Transverse colon (tissue), 4 donors: ENCODE measurements at regions not wholly inside any gene's neighbourhood (a gene's known extent, or its start where the extent isn't known, plus 50 kb on each side); places are given as distances from the start of the nearest gene placed in this dataset.

Experiments used
- DNase-seq: peaks from one replicate; pipeline ENCODE4 v3.0.0-alpha.2; 2019
- H3K27ac ChIP-seq, 4 donors: fragments of 200-600 bp; sonication (generic); 2 replicates each; pipeline ENCODE4 v1.5.1; 2016 to 2018; ENCODE audit warnings: inconsistent platforms in 4 of 4
- H3K27me3 ChIP-seq: fragments of 200-600 bp; sonication (generic); 2 replicates; pipeline ENCODE4 v1.5.1; 2017; ENCODE audit warnings: inconsistent platforms
- H3K36me3 ChIP-seq, 4 donors: fragments of 200-600 bp; sonication (generic); 2 replicates each; pipeline ENCODE4 v1.5.1; 2017 to 2019; ENCODE audit warnings: inconsistent platforms in 4 of 4
- H3K4me1 ChIP-seq, 4 donors: fragments of 200-600 bp; sonication (generic); 2 replicates each; pipeline ENCODE4 v1.5.1; 2017 to 2020; ENCODE audit warnings: inconsistent platforms in 4 of 4
- H3K4me3 ChIP-seq, 4 donors: fragments of 200-600 bp; sonication (generic); 1 replicate in 1 of 4; 2 replicates in 3 of 4; pipeline versions ENCODE4 v1.5.1 to v1.6.1; 2017 to 2019; ENCODE audit warnings: inconsistent platforms in 4 of 4
- H3K9me3 ChIP-seq, 2 donors: fragments of 200-600 bp; sonication (generic); 2 replicates each; pipeline ENCODE4 v1.5.1; 2017 to 2019; ENCODE audit warnings: inconsistent platforms in 2 of 2
- CTCF ChIP-seq, 5 experiments: fragments of 200-600 bp in 3 of 5; fragments of 450-650 bp in 2 of 5; sonication (generic) in 3 of 5; IDR thresholded peaks; 1 replicate in 2 of 5; 2 replicates in 3 of 5; pipeline ENCODE4 v1.5.1; 2016 to 2017; ENCODE audit warnings: antibody characterized with exemption in 5 of 5, inconsistent platforms in 3 of 5, mild to moderate bottlenecking in 2 of 5, moderate library complexity in 1 of 5
- EP300 ChIP-seq: sonication (generic); formaldehyde crosslinking; IDR thresholded peaks from one replicate; pipeline ENCODE4 v1.6.1; 2017; ENCODE audit warnings: antibody characterized with exemption, low read depth
- POLR2A ChIP-seq: fragments of 450-650 bp; IDR thresholded peaks from one replicate; pipeline ENCODE4 v1.6.1; 2016; ENCODE audit warnings: antibody characterized with exemption, mild to moderate bottlenecking, moderate library complexity
- POLR2AphosphoS5 ChIP-seq, 3 donors: sonication (generic); formaldehyde crosslinking; IDR thresholded peaks; one replicate each; pipeline ENCODE4 v1.6.1; 2016; ENCODE audit warnings: antibody characterized with exemption in 3 of 3
- WGBS, 2 donors: methylation state at CpG; one replicate each; pipeline ENCODE4 v1.1.5; 2018; ENCODE audit warnings: low coverage in 1 of 2; 5-methylcytosine and 5-hydroxymethylcytosine counted together
- in situ Hi-C, 4 donors: fragments of 200-750 bp; cut with MboI; loops; one replicate each; pipeline versions ENCODE4 v1.15.0 to v1.15.1; 2017; ENCODE audit warnings: low sequenced_read_pairs in 3 of 4, low pct_ligation_motif_present in 1 of 4, low pct_unique_long_range_greater_than_20kb in 1 of 4
- intact Hi-C: fragments of 100-400 bp; cut with DNase I; formaldehyde crosslinking; loops from one replicate; pipeline ENCODE4 v1.15.1; 2023; ENCODE audit warnings: low total_unique reads

GRCh38 chr20:51111290-51111689, 88.4 kb upstream of the KCNG1 start:
- no peak overlapping the region for H3K4me3 ChIP-seq
- H3K9me3 ChIP-seq = no peaks in the 10 kb centered on the region
- no peak for TF ChIP-seq POLR2A
- no peak for TF ChIP-seq POLR2AphosphoS5 (IDR thresholded peaks at IDR 0.05)
- TF ChIP-seq CTCF (IDR thresholded peaks at IDR 0.05) = no peak
- no peak for TF ChIP-seq EP300
- DNase-seq = no peak
- intact Hi-C loops = no loop called here
- no peaks in the 10 kb centered on the region for H3K36me3 ChIP-seq
- in situ Hi-C loops = no loop called here
- WGBS, 2 donors = 61 to 67% methylated on average over 3 to 8 of the region's 8 CpGs
- no peak overlapping the region for H3K27ac ChIP-seq
- peaks cover 4% of the 10 kb centered on the region for H3K27me3 ChIP-seq
- H3K4me1 ChIP-seq = no peaks in the 10 kb centered on the region

- no peak overlapping the region for H3K27ac ChIP-seq
- in situ Hi-C loops = no loop called here
- no peaks in the 10 kb centered on the region for H3K36me3 ChIP-seq
- H3K27me3 ChIP-seq = peaks cover 4% of the 10 kb centered on the region
- no peak overlapping the region for H3K4me3 ChIP-seq
- intact Hi-C loops = no loop called here
- no peak for DNase-seq
- H3K4me1 ChIP-seq = no peaks in the 10 kb centered on the region
- 84% methylated on average over 13 of the region's 13 CpGs; no CpG with 5 or more reads in 1 of the 2 donors for WGBS, 2 donors
- no peak for TF ChIP-seq POLR2AphosphoS5 (IDR thresholded peaks at IDR 0.05)
- TF ChIP-seq EP300 = no peak
- TF ChIP-seq CTCF (IDR thresholded peaks at IDR 0.05) = no peak
- TF ChIP-seq POLR2A = no peak
- H3K9me3 ChIP-seq = no peaks in the 10 kb centered on the region
Measured at GRCh38 chr20:51108638-51109363, 85.9 kb upstream of the KCNG1 start.

- Histone ChIP-seq H3K27ac (no peak overlapping the region), H3K4me3 (no peak overlapping the region), H3K4me1 (no peaks in the 10 kb centered on the region), H3K27me3 (peaks cover 2% of the 10 kb centered on the region), H3K9me3 (no peaks in the 10 kb centered on the region), H3K36me3 (no peaks in the 10 kb centered on the region)
- 74% methylated on average over 3 of the region's 3 CpGs for WGBS, 2 donors
- TF ChIP-seq POLR2AphosphoS5 (IDR thresholded peaks at IDR 0.05) (no peak), CTCF (IDR thresholded peaks at IDR 0.05) (no peak), POLR2A (no peak), EP300 (no peak)
- in situ Hi-C loops = no loop called here
- DNase-seq = no peak
- intact Hi-C loops = no loop called here
Measured at GRCh38 chr20:51106011-51106410, 83.1 kb upstream of the KCNG1 start.

GRCh38 chr20:51104960-51105920, 82.3 kb upstream of the KCNG1 start:
- Histone ChIP-seq H3K4me3 (no peak overlapping the region), H3K27me3 (no peaks in the 10 kb centered on the region), H3K36me3 (no peaks in the 10 kb centered on the region), H3K27ac (no peak overlapping the region), H3K4me1 (peaks cover 0 to 7% (median 0%) of the 10 kb centered on the region in 4 donors), H3K9me3 (no peaks in the 10 kb centered on the region)
- TF ChIP-seq POLR2A (no peak), CTCF (IDR thresholded peaks at IDR 0.05) (no peak), POLR2AphosphoS5 (IDR thresholded peaks at IDR 0.05) (no peak), EP300 (no peak)
- intact Hi-C loops = no loop called here
- WGBS, 2 donors = 69 to 75% methylated on average over 10 of the region's 10 CpGs
- no peak for DNase-seq
- in situ Hi-C loops = no loop called here
